GM21723 (cell line): ENCODE measurements at regions not wholly inside any gene's neighbourhood (a gene's known extent, or its start where the extent isn't known, plus 50 kb on each side); places are given as distances from the start of the nearest gene placed in this dataset.
"Not testable (repeated sequence)": the region's sequence is repeated elsewhere in the genome, so short reads cannot be mapped to it uniquely, and the experiment has no call there.

Source experiments
- ATAC-seq: cut with Tn5 transposase; IDR thresholded peaks from one replicate; pipeline ENCODE4 v1.9.1; 2021; ENCODE audit warnings: mild to moderate bottlenecking, moderate library complexity; ENCODE audit not compliant: unreplicated experiment

- ATAC-seq: no peak
These were observed 58.1 kb downstream of the ATXN7L3B start for GRCh38 chr12:74595696-74596095.

DNA sequence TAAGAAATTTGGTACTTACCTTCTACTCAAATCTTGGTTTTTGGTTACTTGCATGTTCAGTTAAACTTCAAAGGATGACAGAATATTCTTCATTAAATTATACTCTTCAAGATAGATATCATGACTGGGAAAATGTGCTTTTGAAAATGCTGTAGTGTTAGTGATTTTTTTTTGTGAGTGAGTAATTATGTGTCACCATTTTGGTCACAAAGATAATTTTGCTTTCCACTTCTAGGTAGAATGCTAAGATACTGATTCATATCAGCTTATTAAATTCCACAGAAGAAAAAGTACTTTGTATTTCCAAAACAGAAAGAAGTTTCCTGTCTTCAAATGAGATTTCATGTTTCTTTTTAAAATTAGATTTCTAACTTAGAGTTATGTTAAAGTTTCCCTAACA, 61.2 kb downstream of the ATXN7L3B start:
- no peak for ATAC-seq

DNA sequence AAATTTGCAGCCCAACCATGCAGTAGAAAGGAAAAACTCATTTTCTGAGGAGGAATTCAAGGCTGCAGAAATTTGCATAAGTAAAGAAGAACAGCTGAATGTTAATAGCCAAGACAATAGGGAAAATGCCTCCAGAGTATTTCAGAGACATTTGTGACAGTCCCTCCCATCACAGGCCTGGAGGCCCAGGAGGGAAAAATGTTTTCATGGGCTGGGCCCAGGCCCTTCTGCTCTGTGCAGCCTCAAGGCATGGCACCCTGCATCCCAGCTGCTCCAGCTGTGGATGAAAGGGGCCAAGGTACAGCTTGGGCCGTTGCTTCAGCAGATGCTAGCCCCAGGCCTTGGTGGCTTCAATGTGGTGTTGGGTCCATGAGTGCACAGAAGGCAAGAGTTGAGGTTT, 62.3 kb downstream of the ATXN7L3B start:
- no peak for ATAC-seq

- not testable (repeated sequence) for ATAC-seq
These were observed 63.2 kb downstream of the ATXN7L3B start for GRCh38 chr12:74600817-74601216.

DNA sequence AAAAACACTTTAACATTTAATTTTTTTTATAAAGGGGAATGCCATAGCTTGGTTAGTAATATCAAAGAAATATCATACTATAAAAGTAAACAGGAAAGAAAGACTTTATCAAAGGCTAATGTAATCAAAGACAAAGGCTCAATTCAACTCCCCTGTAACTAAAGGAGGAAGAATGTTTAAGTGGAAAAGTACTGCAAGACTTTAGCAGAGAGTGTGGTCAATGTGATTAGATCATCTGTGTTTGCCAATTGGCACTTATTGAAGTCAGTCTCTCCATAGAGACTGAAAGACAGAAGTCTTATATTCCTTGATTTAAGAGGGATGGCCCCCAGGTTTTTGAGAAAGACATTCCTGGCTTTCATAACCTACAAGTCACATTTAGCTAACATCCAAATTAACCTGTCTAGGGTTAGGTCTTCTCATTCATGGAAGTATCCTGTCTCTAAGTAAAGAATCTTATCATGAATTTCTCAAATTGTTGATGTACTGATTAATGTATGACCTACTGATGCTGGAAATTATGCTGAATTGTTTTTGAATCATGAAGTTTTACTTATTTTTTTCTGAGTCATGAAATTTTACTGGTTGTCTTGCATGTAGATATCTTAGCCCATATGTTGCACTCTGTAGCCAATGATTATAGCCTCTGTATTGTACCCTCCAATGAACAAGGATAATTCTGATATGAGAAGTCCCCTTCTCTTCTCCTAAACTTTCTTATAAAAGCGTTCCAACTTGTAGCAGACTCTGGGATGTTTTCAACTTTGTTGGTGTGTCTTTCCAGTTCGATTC, 65.4 kb downstream of the ATXN7L3B start:
- ATAC-seq: no peak

DNA sequence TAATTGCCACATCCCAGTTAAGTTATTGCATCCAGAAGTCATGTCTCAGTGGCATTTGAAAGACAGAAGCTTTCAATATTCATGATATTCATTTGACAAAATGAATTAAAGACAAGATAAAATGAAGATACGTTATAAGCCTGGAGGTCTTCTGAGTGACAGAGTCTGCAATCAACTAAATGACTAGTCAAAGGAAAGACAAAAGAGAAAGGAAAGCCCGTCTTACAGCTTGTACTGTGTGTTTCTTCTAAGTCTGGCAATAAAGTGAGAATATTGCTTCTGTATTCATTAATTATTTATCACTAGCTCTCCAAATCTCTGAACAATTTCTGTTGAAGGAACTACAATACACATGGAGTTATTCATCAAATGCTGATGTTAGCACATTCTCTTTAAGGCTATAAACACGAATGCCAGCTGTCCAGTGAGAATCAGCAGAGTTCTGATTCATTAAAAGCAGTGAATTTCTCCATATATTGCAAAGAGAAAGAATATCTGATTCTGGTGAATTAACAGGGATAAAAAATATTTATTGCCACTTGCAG, 70.7 kb downstream of the ATXN7L3B start:
- no peak for ATAC-seq

- no peak for ATAC-seq
These were observed 73.1 kb downstream of the ATXN7L3B start for GRCh38 chr12:74610711-74611110.

DNA sequence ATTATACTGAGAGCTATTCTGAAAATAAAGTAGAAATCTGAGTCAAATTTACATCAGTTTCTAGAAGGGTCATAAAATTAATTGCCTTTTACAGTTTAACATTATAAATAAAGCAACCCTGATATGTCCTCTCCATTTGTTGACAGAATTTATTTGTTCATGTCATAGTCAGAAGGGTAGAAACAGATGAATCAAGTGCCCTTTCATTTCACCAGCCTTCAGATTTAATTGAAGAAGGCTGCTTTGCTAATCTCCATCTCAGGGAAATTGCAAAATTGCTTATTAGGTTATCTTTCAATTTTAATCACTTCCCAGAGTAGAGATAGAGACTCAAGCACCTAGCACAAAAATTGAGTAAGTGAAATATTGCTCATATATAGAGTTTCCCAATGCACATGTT, 76.8 kb downstream of the ATXN7L3B start:
- no peak for ATAC-seq

GRCh38 chr12:74619084-74619483, 81.4 kb downstream of the ATXN7L3B start:
- ATAC-seq: no peak

- no peak for ATAC-seq
These were observed 82.2 kb downstream of the ATXN7L3B start for GRCh38 chr12:74619884-74620283.

DNA sequence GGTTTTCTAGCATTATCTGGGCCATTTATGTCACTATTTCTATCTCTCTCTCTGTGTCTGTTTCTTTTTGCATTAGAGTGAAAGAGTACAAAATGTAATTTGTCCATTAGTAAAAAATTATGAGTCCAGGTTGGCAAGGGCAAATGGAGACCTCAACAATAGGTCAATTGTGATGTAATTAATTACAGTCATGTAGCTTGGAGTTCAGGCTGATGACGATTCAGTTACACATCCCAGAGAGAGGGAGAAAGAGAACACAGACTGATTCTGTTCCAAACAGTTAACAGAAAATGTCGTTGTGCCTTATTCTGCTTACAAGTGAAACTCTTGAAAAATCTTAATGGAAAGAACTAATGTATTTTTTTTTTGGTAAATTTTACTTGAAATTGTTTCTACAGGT, 83.3 kb downstream of the ATXN7L3B start:
- no peak for ATAC-seq

- ATAC-seq: no peak
These were observed 86.6 kb downstream of the ATXN7L3B start for GRCh38 chr12:74624201-74624600.

DNA sequence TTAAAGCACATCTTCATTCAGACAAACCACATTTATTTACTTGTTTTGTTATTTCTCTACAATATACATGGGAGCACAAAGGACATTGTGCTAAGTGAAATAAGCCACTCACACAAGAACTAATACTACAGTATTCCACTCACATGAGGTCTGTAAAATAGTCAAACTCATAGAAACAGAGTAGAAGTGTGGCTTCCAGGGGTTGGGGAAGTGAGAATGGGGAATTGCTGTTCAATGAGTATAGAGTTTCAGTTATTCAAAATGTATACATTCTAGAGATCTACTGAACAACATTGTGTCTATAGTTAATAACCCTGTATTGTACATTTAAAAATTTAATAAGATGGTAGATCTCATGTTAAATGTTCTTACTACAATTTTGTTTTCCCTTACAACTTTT, 88.8 kb downstream of the ATXN7L3B start:
- ATAC-seq: peak; percentile 61

DNA sequence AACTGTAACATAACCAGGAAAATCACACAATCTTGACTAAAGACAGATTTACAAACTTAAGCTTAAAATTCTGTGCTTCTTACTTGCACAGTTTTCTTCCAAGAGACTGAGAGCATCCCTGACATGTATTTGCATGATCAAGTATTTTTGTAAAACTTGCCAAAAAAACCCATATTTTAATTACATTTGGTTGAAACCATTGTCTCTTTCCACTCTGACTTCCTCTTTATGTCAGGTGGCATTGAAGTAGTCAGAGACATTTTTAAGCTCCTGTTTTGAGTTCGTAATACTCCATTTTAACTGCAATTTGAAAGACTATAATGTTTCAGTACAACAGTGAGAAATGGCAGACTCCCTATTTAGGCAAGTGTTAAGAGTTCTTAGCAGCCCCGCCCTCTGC, 103.6 kb downstream of the ATXN7L3B start:
- no peak for ATAC-seq

DNA sequence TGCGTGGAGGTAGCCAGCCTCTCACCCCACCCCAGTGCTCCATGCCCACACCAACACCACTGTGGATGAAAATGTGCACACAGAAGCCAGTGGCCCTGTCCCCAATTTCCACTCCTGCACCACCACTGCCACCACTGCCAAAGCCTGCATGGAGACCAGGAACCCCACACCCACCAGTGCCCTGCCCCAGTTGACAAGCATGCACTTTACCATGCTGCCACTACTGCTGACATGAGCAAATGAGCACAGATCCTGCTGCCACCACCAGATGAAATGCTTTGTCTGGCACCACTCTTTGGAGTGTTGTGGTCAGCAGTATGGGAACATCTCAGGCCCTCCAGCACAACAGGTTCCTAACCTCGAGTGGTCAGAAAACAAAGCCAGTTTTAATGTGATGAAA, 104.1 kb downstream of the ATXN7L3B start:
- no peak for ATAC-seq

GRCh38 chr12:74644681-74645080, 107.0 kb downstream of the ATXN7L3B start:
- ATAC-seq: no peak

- no peak for ATAC-seq
These were observed 109.2 kb downstream of the ATXN7L3B start for GRCh38 chr12:74646831-74647230.

DNA sequence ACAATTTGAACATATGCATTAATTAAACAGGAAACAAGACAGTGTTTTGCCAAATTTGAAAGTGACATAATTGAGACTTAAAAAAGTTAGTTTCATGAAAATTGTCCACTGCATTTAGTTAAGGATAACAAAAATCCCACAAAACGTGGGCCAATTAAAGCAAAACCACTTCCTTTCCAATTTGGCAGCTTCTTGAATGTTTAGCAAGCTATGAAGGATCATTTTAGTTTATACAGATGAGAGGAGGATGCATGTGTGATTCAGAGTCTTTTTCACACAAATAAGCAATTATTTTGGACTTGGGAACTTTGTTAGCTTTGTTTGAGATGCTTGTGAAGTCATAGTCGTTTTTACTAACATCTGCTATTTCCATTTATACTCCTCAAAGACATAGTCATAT, 109.6 kb downstream of the ATXN7L3B start:
- ATAC-seq: no peak

- ATAC-seq: no peak
These were observed 118.6 kb downstream of the ATXN7L3B start for GRCh38 chr12:74656251-74656650.

GRCh38 chr12:74660442-74660841, 122.8 kb downstream of the ATXN7L3B start:
- no peak for ATAC-seq

DNA sequence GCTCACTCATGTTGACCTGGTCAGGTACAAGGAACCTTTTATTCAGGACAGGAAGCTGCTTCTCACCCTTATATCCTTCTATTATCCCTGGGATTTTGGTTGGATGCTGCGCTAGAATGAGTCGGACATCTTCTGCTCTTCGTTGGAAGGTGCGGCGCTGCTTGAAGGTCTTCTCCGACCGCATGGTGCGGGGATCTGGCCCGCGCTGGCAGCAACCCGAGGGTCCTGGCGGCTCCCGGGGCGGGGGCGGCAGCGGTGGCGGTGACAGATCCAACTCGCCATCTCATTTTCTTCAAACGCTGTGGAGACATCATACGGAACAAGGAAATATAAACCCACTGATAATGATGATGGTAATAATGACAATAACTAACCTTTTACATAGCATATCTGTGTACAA, 126.3 kb downstream of the ATXN7L3B start:
- ATAC-seq: no peak

DNA sequence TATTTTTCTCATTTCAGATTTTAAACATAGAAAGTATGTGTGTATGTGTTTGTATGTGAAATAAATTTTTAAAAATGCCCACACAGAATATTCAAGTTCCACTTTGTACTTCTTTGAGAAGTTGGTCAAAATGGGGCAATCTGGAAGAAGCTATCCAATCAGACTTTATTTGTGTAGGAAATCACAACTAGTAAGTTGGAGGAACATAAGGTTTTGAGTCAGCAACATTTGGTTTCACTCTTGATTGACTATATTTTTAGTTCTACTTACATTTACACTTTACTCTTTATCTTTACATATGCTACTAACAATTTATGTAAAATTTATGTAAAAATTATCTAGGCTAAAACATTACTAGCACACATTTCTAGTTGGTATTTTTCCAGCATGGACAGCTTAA, 128.1 kb downstream of the ATXN7L3B start:
- ATAC-seq: no peak

GRCh38 chr12:74671421-74671820, 133.8 kb downstream of the ATXN7L3B start:
- ATAC-seq: no peak
